ENCODE measurements at regions not wholly inside any gene's neighbourhood (a gene's known extent, or its start where the extent isn't known, plus 50 kb on each side); places are given as distances from the start of the nearest gene placed in this dataset.
"Not testable (repeated sequence)": the region's sequence is repeated elsewhere in the genome, so short reads cannot be mapped to it uniquely, and the experiment has no call there.

- no peak for DNase-seq
Observed at GRCh38 chr1:165147799-165148198, 208.7 kb downstream of the LMX1A start.

- DNase-seq, result peak; percentile 56
Observed at GRCh38 chr1:165144757-165145397, 211.6 kb downstream of the LMX1A start.

GRCh38 chr1:165143437-165144065 lies 213.0 kb downstream of the LMX1A start:
- DNase-seq, result peak; percentile 4

- DNase-seq, result no peak
Observed at GRCh38 chr1:165138960-165139359, 217.6 kb downstream of the LMX1A start.

- no peak for DNase-seq
Observed at GRCh38 chr1:165137551-165138316, 218.8 kb downstream of the LMX1A start.

GRCh38 chr1:165134431-165134830 lies 222.1 kb downstream of the LMX1A start:
- DNase-seq, result no peak

- peak; percentile 47 for DNase-seq
Observed at GRCh38 chr1:165129568-165130164, 226.8 kb downstream of the LMX1A start.

- no peak for DNase-seq
Observed at GRCh38 chr1:165124772-165125171, 231.7 kb downstream of the LMX1A start.

- DNase-seq, result no peak
Observed at GRCh38 chr1:165119086-165119485, 237.4 kb downstream of the LMX1A start.

GRCh38 chr1:165117482-165117881 lies 239.0 kb downstream of the LMX1A start:
- no peak for DNase-seq

GRCh38 chr1:165116732-165117131 lies 239.8 kb downstream of the LMX1A start:
- DNase-seq, result peak; percentile 95

- DNase-seq, result peak; percentile 71
Observed at GRCh38 chr1:165116171-165116570, 240.3 kb downstream of the LMX1A start.

- no peak for DNase-seq
Observed at GRCh38 chr1:165114889-165115285, 241.6 kb downstream of the LMX1A start.

- peak; percentile 58 for DNase-seq
Observed at GRCh38 chr1:165114022-165114888, 242.3 kb downstream of the LMX1A start.

GRCh38 chr1:165112260-165112659 lies 244.3 kb downstream of the LMX1A start:
- DNase-seq, result no peak

- no peak for DNase-seq
Observed at GRCh38 chr1:165109013-165109412, 247.5 kb downstream of the LMX1A start.

GRCh38 chr1:165092542-165093162 lies 263.9 kb downstream of the LMX1A start:
- DNase-seq, result not testable (repeated sequence)

- peak; percentile 2 for DNase-seq
Observed at GRCh38 chr1:165080253-165080896, 276.1 kb downstream of the LMX1A start.

GRCh38 chr1:165078391-165078790 lies 278.1 kb downstream of the LMX1A start:
- no peak for DNase-seq

- peak; percentile 13 for DNase-seq
Observed at GRCh38 chr1:165075725-165076370, 280.7 kb downstream of the LMX1A start.

Data from fibroblast of skin of right biceps (primary cell).